Ovary (tissue), 3 donors: ENCODE measurements at regions not wholly inside any gene's neighbourhood (a gene's known extent, or its start where the extent isn't known, plus 50 kb on each side); places are given as distances from the start of the nearest gene placed in this dataset.

Experiments
- CTCF ChIP-seq, 3 donors: fragments of 450-650 bp in 2 of 3; fragments of 200-600 bp in 1 of 3; IDR thresholded peaks; one replicate each; pipeline versions ENCODE4 v1.5.1 to v1.8.0; 2016 to 2022; ENCODE audit warnings: antibody characterized with exemption in 3 of 3, mild to moderate bottlenecking in 1 of 3
- POLR2A ChIP-seq: fragments of 450-650 bp; IDR thresholded peaks from one replicate; pipeline ENCODE4 v1.6.1; 2017; ENCODE audit warnings: antibody characterized with exemption, mild to moderate bottlenecking, moderate library complexity
- donor health status: DM: no; HTN: no; CAD: no.

GRCh38 chr14:22025879-22026278, 352.3 kb upstream of the OR4E1 start:
- no peak for TF ChIP-seq CTCF (IDR thresholded peaks at IDR 0.05)
- no peak for TF ChIP-seq POLR2A
